HG03196 (cell line): ENCODE measurements at regions not wholly inside any gene's neighbourhood (a gene's known extent, or its start where the extent isn't known, plus 50 kb on each side); places are given as distances from the start of the nearest gene placed in this dataset.

Experiments used
- ATAC-seq: cut with Tn5 transposase; IDR thresholded peaks from one replicate; pipeline ENCODE4 v1.9.1; 2021; ENCODE audit not compliant: unreplicated experiment

- ATAC-seq = no peak
Measured at GRCh38 chr20:52820641-52821292, 151.4 kb upstream of the TSHZ2 start.

DNA sequence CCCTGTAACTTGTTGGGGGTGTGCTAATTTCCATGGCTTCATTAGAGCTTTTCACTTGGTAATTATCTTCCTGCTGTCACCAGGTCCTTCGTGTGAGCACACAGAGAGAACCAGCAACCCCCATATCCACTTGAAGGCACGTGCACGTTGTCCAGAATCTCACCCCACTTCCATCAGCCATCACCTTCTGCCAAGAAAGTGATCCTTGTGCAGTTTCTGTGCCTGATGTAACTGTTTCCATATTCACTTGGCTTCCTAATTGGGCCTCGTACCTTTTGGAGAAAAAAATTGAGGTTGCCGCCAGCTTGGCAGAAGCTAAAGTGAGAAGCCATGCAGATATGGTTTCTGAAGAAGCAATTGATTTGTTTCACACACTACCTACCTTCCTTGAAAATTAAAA lies 153.7 kb upstream of the TSHZ2 start:
- ATAC-seq = no peak

DNA sequence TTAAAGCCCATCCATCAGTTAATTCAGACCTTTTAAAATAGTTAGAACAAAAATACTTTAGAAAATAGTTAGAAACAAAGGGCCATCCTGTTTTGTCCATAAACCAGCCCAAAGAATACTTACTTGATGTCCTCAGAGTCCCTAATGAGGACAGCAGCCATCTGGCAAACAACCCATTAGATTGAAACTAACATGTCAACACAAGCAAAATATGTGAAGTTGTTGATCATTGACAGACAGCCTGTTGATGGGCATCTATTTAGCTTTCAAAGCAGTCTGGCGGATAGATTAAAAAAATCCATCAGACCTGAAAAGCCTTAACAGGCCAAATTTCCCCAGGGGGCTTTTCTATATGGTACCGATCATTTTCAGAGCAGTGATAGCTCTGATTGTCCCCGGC lies 154.2 kb upstream of the TSHZ2 start:
- ATAC-seq = no peak

- no peak for ATAC-seq
Measured at GRCh38 chr20:52817511-52817910, 154.6 kb upstream of the TSHZ2 start.

DNA sequence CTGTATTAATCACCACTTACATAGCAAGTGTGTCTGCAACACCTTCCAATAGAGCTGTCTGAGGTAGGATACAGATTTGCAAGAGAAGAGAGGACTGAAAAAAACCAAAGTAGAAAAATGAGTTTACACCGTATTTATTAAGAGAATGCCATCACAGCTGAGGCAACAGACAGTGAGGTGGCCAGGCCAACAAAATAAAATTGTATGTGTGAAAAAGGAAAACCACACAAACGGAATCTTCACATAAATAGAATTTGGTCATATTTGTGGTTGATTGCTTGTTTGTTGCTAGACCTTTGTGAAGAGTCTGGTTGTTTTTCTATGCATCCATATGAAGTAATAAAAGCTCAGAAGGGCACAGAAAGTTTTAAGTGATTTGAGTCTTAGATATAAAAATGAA lies 157.8 kb upstream of the TSHZ2 start:
- no peak for ATAC-seq

DNA sequence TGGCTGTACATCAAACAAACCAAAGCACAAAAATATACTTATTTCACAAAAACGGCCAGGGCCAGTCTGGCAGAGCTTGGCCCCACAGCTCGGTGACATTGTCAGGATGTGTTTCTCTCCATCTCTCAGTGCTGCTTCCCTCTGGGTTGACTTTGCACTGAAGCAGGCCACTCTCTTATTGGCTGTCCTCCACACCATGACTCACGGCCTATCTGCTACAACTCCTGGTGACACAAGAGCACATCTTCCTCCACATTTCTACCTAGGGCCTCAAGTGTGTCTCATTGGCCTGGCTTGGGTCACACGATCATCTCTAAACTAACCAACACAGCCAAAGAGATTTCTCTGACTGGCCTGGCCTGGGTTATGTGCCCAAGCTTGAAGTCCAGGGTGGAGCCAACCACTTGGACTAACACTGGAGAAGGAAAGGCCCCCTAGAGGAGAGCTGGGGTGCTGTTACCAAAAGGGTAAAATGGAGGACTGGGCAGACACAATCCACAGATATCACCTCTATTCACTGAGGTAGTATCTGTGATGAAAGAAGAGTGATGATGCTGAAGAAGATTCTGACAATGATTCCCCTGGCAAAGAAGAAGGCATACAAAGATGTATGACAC lies 159.8 kb upstream of the TSHZ2 start:
- ATAC-seq = no peak

GRCh38 chr20:52809003-52809402 lies 163.2 kb upstream of the TSHZ2 start:
- no peak for ATAC-seq

- no peak for ATAC-seq
Measured at GRCh38 chr20:52806918-52807317, 165.2 kb upstream of the TSHZ2 start.

DNA sequence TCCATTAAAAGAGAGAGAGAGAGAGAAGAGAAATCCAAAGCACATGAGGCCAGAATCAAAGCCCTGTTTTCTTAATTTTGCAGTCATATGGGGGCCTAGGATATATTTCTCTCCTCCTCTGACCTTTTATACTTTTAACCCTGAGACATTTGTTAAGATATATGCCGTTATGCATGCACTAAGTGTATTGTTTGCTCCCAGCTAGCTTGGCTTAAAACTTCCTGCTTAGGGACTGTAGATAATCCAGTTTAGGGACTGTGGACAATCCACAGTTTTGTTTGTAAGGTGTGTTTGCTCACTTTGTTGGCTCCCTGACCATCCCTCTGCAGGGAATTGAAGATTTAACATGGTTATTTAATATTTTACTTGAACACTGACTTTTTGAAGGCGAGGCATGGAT lies 166.3 kb upstream of the TSHZ2 start:
- no peak for ATAC-seq

- no peak for ATAC-seq
Measured at GRCh38 chr20:52805296-52805571, 166.9 kb upstream of the TSHZ2 start.

- no peak for ATAC-seq
Measured at GRCh38 chr20:52804497-52805295, 167.5 kb upstream of the TSHZ2 start.

- ATAC-seq = no peak
Measured at GRCh38 chr20:52801628-52802006, 170.5 kb upstream of the TSHZ2 start.

GRCh38 chr20:52800734-52801627 lies 171.2 kb upstream of the TSHZ2 start:
- no peak for ATAC-seq

- no peak for ATAC-seq
Measured at GRCh38 chr20:52799130-52799529, 173.0 kb upstream of the TSHZ2 start.

DNA sequence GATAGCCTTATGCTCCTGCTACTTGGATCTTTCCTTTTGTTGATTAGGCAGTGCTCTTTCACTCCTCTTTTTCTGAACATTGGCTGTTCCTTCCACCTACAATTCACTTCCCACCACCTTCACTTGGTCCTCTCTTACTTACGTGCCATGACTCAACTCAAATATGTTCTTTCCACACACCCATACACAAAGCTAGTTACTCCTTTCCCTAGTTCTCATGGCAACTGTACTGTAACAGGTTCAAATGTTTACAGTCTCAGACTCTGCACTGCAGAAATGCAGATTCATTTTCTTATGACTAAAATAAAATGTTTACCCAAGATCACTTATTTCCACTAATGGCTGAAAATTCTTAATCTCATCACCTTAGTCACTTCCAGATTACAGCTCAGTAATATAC lies 174.0 kb upstream of the TSHZ2 start:
- no peak for ATAC-seq

- ATAC-seq = no peak
Measured at GRCh38 chr20:52794853-52795252, 177.3 kb upstream of the TSHZ2 start.

DNA sequence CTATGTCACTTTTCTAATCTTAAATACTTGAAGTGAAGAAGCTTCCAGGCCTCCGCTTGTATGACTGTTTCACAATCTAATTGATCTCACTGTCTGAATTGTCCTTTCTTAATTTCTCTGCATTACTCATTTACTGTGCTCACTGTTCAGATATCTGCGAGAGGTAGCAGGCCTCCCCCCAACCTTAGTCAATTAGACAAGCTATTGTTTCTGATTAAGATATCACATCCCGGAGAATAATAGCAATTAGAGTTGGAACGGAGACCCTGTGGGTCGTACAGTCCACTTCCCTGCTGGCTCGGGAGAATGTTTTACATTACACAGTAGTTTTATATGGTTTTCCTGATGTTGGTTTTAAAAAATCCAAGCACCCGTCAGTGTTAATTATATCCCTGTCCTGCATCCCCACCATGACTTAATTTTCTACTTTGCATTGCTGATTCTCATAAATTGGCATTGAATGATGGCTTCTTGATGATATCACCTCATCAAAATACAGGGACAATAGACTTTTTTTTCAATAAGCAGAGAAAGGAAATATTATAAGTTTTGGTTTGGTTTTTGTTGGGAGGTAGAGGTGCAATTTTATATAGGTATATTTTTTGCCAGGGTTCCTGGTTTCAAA lies 178.7 kb upstream of the TSHZ2 start:
- ATAC-seq = no peak

DNA sequence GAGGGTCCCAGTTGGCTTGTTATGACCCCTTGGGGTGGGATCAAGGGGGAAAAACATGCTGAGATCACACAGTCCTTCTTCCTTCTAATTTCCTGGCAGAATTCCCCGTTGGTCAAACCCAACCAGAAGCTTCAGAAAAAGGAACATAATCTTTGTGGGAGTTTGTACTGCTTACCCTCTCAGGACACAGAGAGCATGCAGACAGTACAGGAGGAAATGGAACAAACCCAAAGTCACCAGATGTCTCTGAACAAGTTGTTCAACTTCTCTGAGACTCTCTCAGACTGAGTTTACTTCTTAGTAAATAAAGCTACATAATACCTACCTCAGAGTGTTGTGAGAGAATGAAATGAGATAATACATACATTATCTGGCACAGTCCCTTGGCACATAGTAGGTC lies 181.1 kb upstream of the TSHZ2 start:
- ATAC-seq = no peak

DNA sequence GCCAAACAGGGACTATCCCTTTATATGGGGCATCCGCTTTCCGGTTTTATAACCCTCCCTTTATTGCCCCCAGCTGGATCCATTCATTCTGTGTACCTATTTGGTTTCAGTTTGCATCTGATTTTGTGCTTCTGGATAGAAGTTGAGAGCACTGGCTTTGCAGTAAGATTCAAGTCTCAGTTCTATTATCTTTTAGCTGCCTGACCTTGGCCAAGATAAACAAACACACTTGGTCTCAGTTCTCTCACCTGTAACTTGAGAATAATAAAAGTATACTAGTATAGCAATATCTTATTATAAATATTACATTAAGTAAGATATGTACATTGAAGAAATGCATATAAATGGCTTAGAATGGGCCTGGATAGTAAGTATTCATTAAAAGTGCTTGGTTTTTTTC lies 182.4 kb upstream of the TSHZ2 start:
- ATAC-seq = no peak

- ATAC-seq = no peak
Measured at GRCh38 chr20:52787962-52788361, 184.2 kb upstream of the TSHZ2 start.

- no peak for ATAC-seq
Measured at GRCh38 chr20:52787216-52787615, 184.9 kb upstream of the TSHZ2 start.
